H1 (cell line): ENCODE measurements at regions not wholly inside any gene's neighbourhood (a gene's known extent, or its start where the extent isn't known, plus 50 kb on each side); places are given as distances from the start of the nearest gene placed in this dataset.

Experiments used
- CTCF ChIA-PET: fragments of 300-600 bp; sonication (Branson Sonifier 250); formaldehyde crosslinking; loops from one replicate; lab custom pipeline; 2021; ENCODE audit not compliant: partially characterized antibody; lab: Charles Lee
- POLR2A ChIA-PET: fragments of 300-600 bp; sonication (Branson Sonifier 250); formaldehyde crosslinking; loops from one replicate; lab custom pipeline; 2021; ENCODE audit warnings: inconsistent platforms; ENCODE audit not compliant: partially characterized antibody; lab: Charles Lee
- DNase-seq, 2 experiments: peaks; one replicate each; pipeline versions ENCODE4 v3.0.0 to v3.0.0-alpha.2; 2010 to 2022; ENCODE audit warnings: low spot score in 2 of 2, low read depth in 1 of 2, mixed read lengths in 1 of 2
- FAIRE-seq: peaks from 2 replicates; lab custom pipeline; 2011; peaks lifted over from hg19 to GRCh38; lab: Jason Lieb, UNC
- H2AFZ ChIP-seq: 2 replicates; pipeline ENCODE4 v1.8.1; 2012; ENCODE audit warnings: low read length, inconsistent platforms
- H2AK5ac ChIP-seq: 2 replicates; pipeline ENCODE4 v1.6.1; 2013; ENCODE audit warnings: low read depth, low read length
- H2BK120ac ChIP-seq: replicated peaks from 2 replicates; pipeline ENCODE3; 2013; ENCODE audit warnings: low read depth, low read length, inconsistent platforms
- H2BK12ac ChIP-seq: 2 replicates; pipeline ENCODE4 v1.6.1; 2013; ENCODE audit warnings: low read depth, low read length
- H2BK15ac ChIP-seq: 2 replicates; pipeline ENCODE4 v1.6.1; 2013; ENCODE audit warnings: low read length
- H2BK20ac ChIP-seq: 2 replicates; pipeline ENCODE4 v1.6.1; 2013; ENCODE audit warnings: low read length
- H2BK5ac ChIP-seq: 2 replicates; pipeline ENCODE4 v1.6.1; 2013; ENCODE audit warnings: low read depth, low read length
- H3K14ac ChIP-seq: 2 replicates; pipeline ENCODE4 v1.6.1; 2013; ENCODE audit warnings: inconsistent platforms; ENCODE audit not compliant: insufficient read length
- H3K18ac ChIP-seq: 2 replicates; pipeline ENCODE4 v1.6.1; 2013; ENCODE audit warnings: low read length; ENCODE audit errors: extremely low read depth
- H3K23ac ChIP-seq: 2 replicates; pipeline ENCODE4 v1.6.1; 2013; ENCODE audit warnings: inconsistent platforms; ENCODE audit not compliant: insufficient read length
- H3K23me2 ChIP-seq: 2 replicates; pipeline ENCODE4 v1.6.1; 2013; ENCODE audit warnings: low read depth, low read length
- H3K27ac ChIP-seq: 2 replicates; pipeline ENCODE4 v1.6.1; 2011; ENCODE audit warnings: low read depth, low read length, inconsistent platforms
- H3K27me3 ChIP-seq, 4 experiments: replicated peaks in 1 of 4; 1 replicate in 1 of 4; 2 replicates in 3 of 4; pipeline versions ENCODE4 v1.6.1 to v1.8.1; 2011 to 2013; ENCODE audit warnings: low read length in 3 of 4, mild to moderate bottlenecking in 3 of 4, inconsistent platforms in 2 of 4, mixed read lengths in 2 of 4, moderate library complexity in 1 of 4; ENCODE audit not compliant: control insufficient read depth in 3 of 4, insufficient read depth in 3 of 4; ENCODE audit errors: extremely low read depth in 1 of 4
- H3K36me3 ChIP-seq, 4 experiments: 2 replicates each; pipeline versions ENCODE4 v1.6.1 to v1.8.1; 2011 to 2013; ENCODE audit warnings: mild to moderate bottlenecking in 4 of 4, low read length in 3 of 4, moderate library complexity in 2 of 4, control low read depth in 1 of 4, inconsistent platforms in 1 of 4; ENCODE audit not compliant: insufficient read depth in 4 of 4, control insufficient read depth in 2 of 4
- H3K4ac ChIP-seq: replicated peaks from 2 replicates; pipeline ENCODE3; 2013; ENCODE audit warnings: low read length, low read depth, mixed read lengths, inconsistent platforms; ENCODE audit not compliant: insufficient read length
- H3K4me1 ChIP-seq, 4 experiments: replicated peaks in 1 of 4; 1 replicate in 1 of 4; 2 replicates in 3 of 4; pipeline versions ENCODE4 v1.6.1 to v1.8.1; 2011 to 2013; ENCODE audit warnings: low read length in 3 of 4, inconsistent platforms in 2 of 4, mixed read lengths in 1 of 4; ENCODE audit not compliant: insufficient read depth in 4 of 4, control insufficient read depth in 3 of 4
- H3K4me2 ChIP-seq, 2 experiments: 2 replicates each; pipeline versions ENCODE4 v1.6.1 to v1.8.1; 2011 to 2013; ENCODE audit warnings: low read depth in 2 of 2, low read length in 2 of 2, control low read depth in 1 of 2, inconsistent platforms in 1 of 2, mild to moderate bottlenecking in 1 of 2; ENCODE audit not compliant: insufficient read depth in 1 of 2
- H3K4me3 ChIP-seq, 4 experiments: fragments of 200-600, 300-600 bp in 1 of 4; sonication (generic), shearing (Covaris generic), sonication (Bioruptor Twin) in 1 of 4; 2 replicates each; pipeline versions ENCODE4 v1.5.1 to v1.8.1; 2011 to 2016; ENCODE audit warnings: low read length in 4 of 4, low read depth in 3 of 4, control low read depth in 2 of 4, inconsistent platforms in 2 of 4, mild to moderate bottlenecking in 2 of 4, mixed read lengths in 1 of 4, moderate library complexity in 1 of 4; ENCODE audit not compliant: insufficient read depth in 2 of 4; ENCODE audit errors: extremely low read depth in 1 of 4
- H3K56ac ChIP-seq: replicated peaks from 2 replicates; pipeline ENCODE3; 2013; ENCODE audit warnings: low read depth, mild to moderate bottlenecking, mixed read lengths, low read length, inconsistent platforms; ENCODE audit not compliant: insufficient read length
- H3K79me1 ChIP-seq: 2 replicates; pipeline ENCODE4 v1.6.1; 2013; ENCODE audit warnings: low read depth, low read length, control low read depth
- H3K79me2 ChIP-seq, 2 experiments: 2 replicates each; pipeline versions ENCODE4 v1.6.1 to v1.8.1; 2012 to 2013; ENCODE audit warnings: low read length in 2 of 2, mild to moderate bottlenecking in 2 of 2, inconsistent platforms in 1 of 2; ENCODE audit not compliant: insufficient read depth in 2 of 2, control insufficient read depth in 1 of 2
- H3K9ac ChIP-seq, 4 experiments: replicated peaks in 1 of 4; 1 replicate in 1 of 4; 2 replicates in 3 of 4; pipeline versions ENCODE4 v1.6.1 to v1.8.1; 2011 to 2013; ENCODE audit warnings: low read depth in 3 of 4, low read length in 3 of 4, control low read depth in 2 of 4, mild to moderate bottlenecking in 2 of 4, moderate library complexity in 2 of 4, inconsistent platforms in 1 of 4; ENCODE audit errors: extremely low read depth in 1 of 4
- H3K9me3 ChIP-seq, 2 experiments: 2 replicates each; pipeline versions ENCODE4 v1.6.1 to v1.8.1; 2012 to 2013; ENCODE audit warnings: mild to moderate bottlenecking in 2 of 2, moderate library complexity in 2 of 2, control low read depth in 1 of 2, inconsistent platforms in 1 of 2, low read depth in 1 of 2, low read length in 1 of 2, mixed read lengths in 1 of 2; ENCODE audit not compliant: insufficient read depth in 2 of 2
- H4K20me1 ChIP-seq, 2 experiments: replicated peaks in 1 of 2; 2 replicates each; pipeline versions ENCODE3 to v1.8.1; 2011 to 2013; ENCODE audit warnings: inconsistent platforms in 2 of 2, low read length in 2 of 2, mild to moderate bottlenecking in 1 of 2; ENCODE audit not compliant: insufficient read depth in 2 of 2, control insufficient read depth in 1 of 2
- H4K5ac ChIP-seq: 2 replicates; pipeline ENCODE4 v1.6.1; 2013; ENCODE audit warnings: low read length, low read depth, mixed read lengths, inconsistent platforms; ENCODE audit not compliant: insufficient read length
- H4K8ac ChIP-seq: 2 replicates; pipeline ENCODE4 v1.8.0; 2013; ENCODE audit warnings: mild to moderate bottlenecking, moderate library complexity, low read length, inconsistent platforms; ENCODE audit not compliant: insufficient read depth; ENCODE audit errors: extremely low read depth
- H4K91ac ChIP-seq: replicated peaks from 2 replicates; pipeline ENCODE3; 2013; ENCODE audit warnings: low read length, mixed read lengths, inconsistent platforms; ENCODE audit not compliant: insufficient read length
- YY1 ChIP-seq: IDR thresholded peaks from 2 replicates; pipeline ENCODE4 v1.6.1; 2011; ENCODE audit warnings: low read depth, mild to moderate bottlenecking, low read length
- ZNF274 ChIP-seq: IDR thresholded peaks from 2 replicates; pipeline ENCODE4 v1.7.0; 2012; ENCODE audit warnings: low read length, borderline replicate concordance; ENCODE audit errors: extremely low read depth

- H4K5ac ChIP-seq, result no peak overlapping the region
Measured at GRCh38 chr2:17070711-17071110, 405.1 kb upstream of the CYRIA start.

More at GRCh38 chr2:17070711-17071110, 405.1 kb upstream of the CYRIA start:
- DNase-seq (no peak), FAIRE-seq (no peak)
- Histone ChIP-seq H3K9me3 (peaks cover 5 to 7% of the 10 kb centered on the region in 2 experiments; a peak in 2 of 4 replicates), H3K79me2 (no peaks in the 10 kb centered on the region), H3K56ac (no peak overlapping the region), H2BK120ac (no peak overlapping the region), H2AFZ (no peak overlapping the region), H3K4ac (no peak overlapping the region), H3K27me3 (no peaks in the 10 kb centered on the region), H3K36me3 (no peaks in the 10 kb centered on the region), H3K14ac (no peak overlapping the region), H2AK5ac (no peak overlapping the region), H2BK20ac (no peak overlapping the region), H3K23ac (no peak overlapping the region), H3K4me3 (no peak overlapping the region), H3K4me2 (no peak overlapping the region), H2BK12ac (no peak overlapping the region), H4K8ac (no peak overlapping the region), H3K4me1 (no peaks in the 10 kb centered on the region), H4K91ac (no peak overlapping the region), H2BK5ac (no peak overlapping the region), H3K9ac (no peak overlapping the region), H3K18ac (no peak overlapping the region), H3K27ac (no peak overlapping the region), H3K23me2 (no peaks in the 10 kb centered on the region), H2BK15ac (no peak overlapping the region), H4K20me1 (no peaks in the 10 kb centered on the region), H3K79me1 (no peaks in the 10 kb centered on the region)
- CTCF ChIA-PET, result no interaction called here
- POLR2A ChIA-PET, result no interaction called here
- 0 out of 2 replicates have a peak, but pooled peaks have one; percentile 47 for TF ChIP-seq YY1
- no peak for TF ChIP-seq ZNF274
